Panc1 (cell line): ENCODE measurements at regions not wholly inside any gene's neighbourhood (a gene's known extent, or its start where the extent isn't known, plus 50 kb on each side); places are given as distances from the start of the nearest gene placed in this dataset.

Source experiments
- TCF7L2 ChIP-seq: IDR thresholded peaks from 2 replicates; pipeline ENCODE4 v1.6.1; 2011; ENCODE audit warnings: mild to moderate bottlenecking, low read depth, low read length, inconsistent platforms
- TF ChIP-seq, protein P1 (sequence below): fragments of 450-650 bp; IDR thresholded peaks from 2 replicates; pipeline ENCODE4 v1.5.1; 2017; ENCODE audit warnings: mild to moderate bottlenecking

DNA sequence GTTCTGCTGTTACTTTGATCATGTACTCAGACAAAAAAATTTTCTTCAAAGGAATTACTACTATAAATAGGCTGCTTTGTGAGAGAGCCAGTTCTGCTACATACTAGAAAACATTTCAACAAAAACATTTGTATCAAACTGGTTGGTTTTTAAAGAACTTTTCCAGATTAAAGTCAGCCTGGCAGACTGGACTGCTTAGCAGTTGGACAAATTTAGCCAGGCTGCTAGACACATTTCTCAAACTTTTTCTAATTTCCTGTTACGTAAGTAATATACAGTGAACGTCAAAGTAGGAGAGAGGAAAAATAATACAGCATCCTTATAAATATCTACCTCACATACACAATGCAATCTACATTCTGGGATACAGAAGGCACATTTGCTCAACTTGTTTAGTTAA lies 109.5 kb downstream of the SP3 start:
- TF ChIP-seq TCF7L2 = no peak
- TF ChIP-seq, protein P1, sequence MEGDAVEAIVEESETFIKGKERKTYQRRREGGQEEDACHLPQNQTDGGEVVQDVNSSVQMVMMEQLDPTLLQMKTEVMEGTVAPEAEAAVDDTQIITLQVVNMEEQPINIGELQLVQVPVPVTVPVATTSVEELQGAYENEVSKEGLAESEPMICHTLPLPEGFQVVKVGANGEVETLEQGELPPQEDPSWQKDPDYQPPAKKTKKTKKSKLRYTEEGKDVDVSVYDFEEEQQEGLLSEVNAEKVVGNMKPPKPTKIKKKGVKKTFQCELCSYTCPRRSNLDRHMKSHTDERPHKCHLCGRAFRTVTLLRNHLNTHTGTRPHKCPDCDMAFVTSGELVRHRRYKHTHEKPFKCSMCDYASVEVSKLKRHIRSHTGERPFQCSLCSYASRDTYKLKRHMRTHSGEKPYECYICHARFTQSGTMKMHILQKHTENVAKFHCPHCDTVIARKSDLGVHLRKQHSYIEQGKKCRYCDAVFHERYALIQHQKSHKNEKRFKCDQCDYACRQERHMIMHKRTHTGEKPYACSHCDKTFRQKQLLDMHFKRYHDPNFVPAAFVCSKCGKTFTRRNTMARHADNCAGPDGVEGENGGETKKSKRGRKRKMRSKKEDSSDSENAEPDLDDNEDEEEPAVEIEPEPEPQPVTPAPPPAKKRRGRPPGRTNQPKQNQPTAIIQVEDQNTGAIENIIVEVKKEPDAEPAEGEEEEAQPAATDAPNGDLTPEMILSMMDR = no peak
